GM11168 (cell line): ENCODE measurements at regions not wholly inside any gene's neighbourhood (a gene's known extent, or its start where the extent isn't known, plus 50 kb on each side); places are given as distances from the start of the nearest gene placed in this dataset.
"Not testable (repeated sequence)": the region's sequence is repeated elsewhere in the genome, so short reads cannot be mapped to it uniquely, and the experiment has no call there.

ENCODE experiments used
- in situ Hi-C: fragments of 300-500 bp; cut with MboI; formaldehyde crosslinking; loops from one replicate; pipeline ENCODE4 v1.12.0; 2022; ENCODE audit warnings: low sequenced_read_pairs; ENCODE audit not compliant: unreplicated experiment

DNA sequence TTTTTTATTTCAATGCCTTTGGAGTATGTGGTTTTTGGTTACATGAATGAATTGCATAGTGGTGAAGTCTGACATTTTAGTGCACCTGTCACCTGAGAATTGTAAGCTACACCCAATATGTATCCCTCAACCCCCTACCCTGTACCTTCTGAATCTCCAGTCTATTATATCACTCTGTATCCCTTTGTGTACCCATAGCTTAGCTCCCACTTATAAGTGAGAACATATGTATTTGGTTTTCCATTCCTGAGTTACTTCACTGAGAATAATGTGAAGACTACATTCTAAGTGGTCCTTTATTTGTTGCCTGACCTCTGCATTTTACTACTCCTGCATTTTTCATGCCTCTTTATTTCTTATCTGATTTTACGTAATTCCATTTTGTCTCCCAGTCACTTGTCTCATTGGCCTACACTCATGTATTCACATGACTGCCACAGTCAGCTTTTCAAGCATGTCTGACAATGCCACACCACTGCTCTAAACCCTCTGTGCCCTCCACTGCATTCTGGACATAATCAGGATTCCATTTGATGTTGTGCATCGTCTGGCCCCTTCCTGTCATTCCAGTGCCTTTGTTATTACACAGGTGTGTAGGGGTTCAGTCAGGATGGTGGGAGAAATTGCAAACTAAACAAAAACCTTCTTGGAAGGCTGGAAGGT lies 1325.5 kb downstream of the XPNPEP1 start:
- in situ Hi-C loops: no loop called here

DNA sequence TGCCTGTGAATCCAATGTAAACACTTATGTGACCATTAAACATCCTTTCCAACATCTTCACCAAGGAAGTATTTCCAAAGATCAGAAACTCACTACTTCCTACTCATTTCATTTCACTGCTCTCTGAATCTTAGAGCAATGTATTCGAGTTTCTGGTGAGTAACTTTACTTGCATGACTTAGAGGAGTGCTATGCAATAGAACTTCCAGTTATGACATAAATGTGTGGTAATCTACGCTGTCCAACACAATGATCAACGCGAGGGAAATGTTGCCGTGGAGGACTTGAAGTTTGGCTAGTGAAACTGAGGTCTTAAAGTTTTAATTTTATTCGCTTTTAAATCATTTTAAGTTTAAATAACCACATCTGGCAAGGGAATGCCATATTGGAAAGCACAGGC lies 1326.3 kb downstream of the XPNPEP1 start:
- in situ Hi-C loops: no loop called here

- in situ Hi-C loops: no loop called here
Observed at GRCh38 chr10:108592956-108593355, 1330.4 kb downstream of the XPNPEP1 start.

DNA sequence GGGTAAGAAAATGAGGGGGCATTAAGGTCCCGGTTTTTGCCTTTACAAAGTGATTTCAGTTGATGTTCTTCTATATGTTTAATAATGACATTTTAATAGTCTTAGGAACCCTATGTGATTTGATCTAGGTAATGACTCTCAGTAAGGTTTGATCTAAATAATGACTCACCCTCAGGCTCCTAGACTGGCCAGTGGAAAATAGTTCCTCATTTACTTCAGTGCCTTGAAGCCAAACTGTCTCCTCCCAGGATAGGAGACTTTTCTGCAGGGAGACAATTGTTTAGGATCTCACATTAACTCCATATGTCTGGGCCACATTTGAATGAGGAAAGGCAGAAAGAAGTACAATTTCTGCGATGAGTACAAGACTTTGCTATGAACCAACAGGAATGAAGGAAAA lies 1331.9 kb downstream of the XPNPEP1 start:
- in situ Hi-C loops: no loop called here

DNA sequence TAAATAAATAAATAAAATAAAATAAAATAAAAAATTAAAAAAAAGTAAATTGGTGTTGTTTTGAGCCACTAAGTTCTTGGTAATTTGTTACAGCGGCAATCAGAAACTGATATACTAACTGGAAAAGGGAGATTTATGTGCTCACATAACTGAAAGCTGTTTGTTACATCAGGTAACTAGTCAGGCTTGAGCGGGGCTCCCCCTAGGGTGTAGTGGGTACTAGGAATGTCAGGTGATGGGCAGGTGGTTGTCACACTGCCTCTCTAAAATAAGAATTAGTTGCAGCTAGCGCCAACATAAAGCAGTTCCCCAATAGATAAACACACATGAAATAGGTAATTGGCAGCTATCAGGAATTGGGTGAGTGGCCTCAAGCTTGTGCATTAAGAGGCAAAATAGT lies 1336.9 kb downstream of the XPNPEP1 start:
- in situ Hi-C loops: no loop called here

GRCh38 chr10:108583877-108584276 lies 1339.4 kb downstream of the XPNPEP1 start:
- in situ Hi-C loops: no loop called here

- in situ Hi-C loops: no loop called here
Observed at GRCh38 chr10:108582888-108583287, 1340.4 kb downstream of the XPNPEP1 start.

- in situ Hi-C loops: no loop called here
Observed at GRCh38 chr10:108582387-108582786, 1340.9 kb downstream of the XPNPEP1 start.

- in situ Hi-C loops: no loop called here
Observed at GRCh38 chr10:108578258-108578657, 1345.1 kb downstream of the XPNPEP1 start.

- in situ Hi-C loops: no loop called here
Observed at GRCh38 chr10:108574233-108574632, 1349.1 kb downstream of the XPNPEP1 start.

GRCh38 chr10:108568824-108569223 lies 1354.5 kb downstream of the XPNPEP1 start:
- in situ Hi-C loops: no loop called here

DNA sequence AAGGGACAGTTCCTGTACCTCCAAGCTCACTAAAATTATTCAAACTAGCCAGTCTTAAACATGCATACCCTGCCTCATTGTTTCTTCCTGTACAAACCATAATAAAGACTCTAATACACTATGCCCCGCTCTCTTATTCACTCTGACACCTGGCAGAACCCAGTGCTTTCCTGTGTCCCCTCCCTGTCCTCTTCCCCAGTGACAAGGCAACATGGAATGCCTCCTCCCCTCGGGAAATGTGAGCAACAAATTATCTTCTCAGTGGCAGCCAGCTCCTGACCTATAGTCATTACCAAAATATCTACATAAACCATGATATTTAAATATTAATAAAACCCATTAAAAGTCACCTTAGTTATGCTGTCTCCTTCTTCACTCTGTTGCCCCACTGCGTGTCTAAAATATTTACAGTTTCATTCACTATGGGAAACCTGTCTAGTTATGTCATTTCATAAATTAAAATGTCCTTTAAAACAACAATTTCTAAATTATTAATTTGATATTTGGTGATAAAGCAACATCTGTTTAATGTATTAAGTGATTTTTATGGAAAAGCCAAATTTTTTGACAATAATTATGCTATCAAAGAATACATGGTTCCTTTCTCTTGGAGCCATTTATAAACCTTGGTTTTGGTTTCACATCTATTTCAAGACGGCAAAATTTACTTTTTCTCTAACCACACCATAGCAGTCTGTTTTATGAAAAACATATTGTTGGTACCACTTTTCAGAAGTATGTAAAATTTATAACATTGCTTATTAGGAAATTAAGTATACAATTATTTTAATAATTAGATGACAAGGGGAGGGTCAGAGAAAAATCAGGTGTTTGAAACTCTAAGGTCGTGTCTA lies 1355.2 kb downstream of the XPNPEP1 start:
- in situ Hi-C loops: no loop called here

DNA sequence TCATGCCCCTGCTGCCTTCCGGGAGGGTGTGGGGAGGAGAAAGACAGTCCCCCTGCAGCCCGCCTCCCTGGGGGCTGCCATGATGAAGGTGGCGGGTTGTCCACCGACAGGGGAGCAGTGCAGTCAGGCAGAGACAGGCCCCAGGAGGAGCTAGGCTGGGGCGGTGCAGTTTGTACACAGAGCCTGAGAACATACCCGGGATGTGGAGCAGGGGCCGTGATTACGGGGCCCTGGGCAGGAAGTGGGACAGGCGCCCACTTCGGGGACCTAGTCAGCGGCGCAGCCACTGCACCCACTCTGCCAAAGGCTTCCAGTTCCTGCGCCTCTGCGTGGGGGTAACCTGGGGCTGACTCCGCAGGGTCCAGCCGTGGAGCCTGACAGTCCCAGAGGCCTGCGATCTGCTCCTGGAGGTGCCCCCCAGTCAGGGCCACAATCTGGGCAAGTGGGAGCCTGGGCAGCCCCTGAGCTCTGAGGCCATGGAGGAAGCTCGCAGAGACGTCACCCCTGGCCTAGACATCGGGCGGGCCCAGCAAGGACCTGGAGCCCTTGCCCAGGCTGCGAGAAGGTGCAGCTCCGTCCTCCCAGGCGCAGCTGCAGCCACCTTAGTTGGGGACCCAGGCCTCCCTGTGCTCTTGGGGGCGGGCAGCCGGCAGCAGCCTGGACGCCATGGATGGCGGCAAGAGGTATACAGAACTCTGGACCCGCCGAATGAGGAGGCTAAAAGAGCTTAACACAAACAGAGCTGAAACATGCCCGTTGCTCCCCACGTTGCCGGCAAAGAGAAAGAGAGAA lies 1356.8 kb downstream of the XPNPEP1 start:
- in situ Hi-C loops: no loop called here

GRCh38 chr10:108562105-108562504 lies 1361.2 kb downstream of the XPNPEP1 start:
- in situ Hi-C loops: no loop called here

- in situ Hi-C loops: no loop called here
Observed at GRCh38 chr10:108561649-108562048, 1361.7 kb downstream of the XPNPEP1 start.

- in situ Hi-C loops: no loop called here
Observed at GRCh38 chr10:108560488-108560887, 1362.8 kb downstream of the XPNPEP1 start.

DNA sequence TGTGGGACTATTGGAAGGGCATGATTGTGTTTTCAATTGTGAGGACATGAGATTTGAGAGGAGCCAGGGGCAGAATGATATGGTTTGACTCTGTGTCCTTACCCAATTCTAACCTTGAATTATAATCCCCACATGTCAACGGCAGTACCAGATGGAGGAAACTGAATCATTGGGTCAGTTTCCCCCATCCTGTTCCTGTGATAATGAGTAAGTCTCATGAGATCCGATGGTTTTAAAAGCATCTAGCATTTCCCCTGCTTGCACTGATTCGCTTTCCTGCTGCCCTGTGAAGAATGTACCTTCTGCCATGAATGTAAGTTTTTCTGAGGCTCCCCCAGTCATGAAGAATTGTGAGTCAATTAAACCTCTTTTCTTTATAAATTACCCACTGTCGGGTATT lies 1367.1 kb downstream of the XPNPEP1 start:
- in situ Hi-C loops: no loop called here

DNA sequence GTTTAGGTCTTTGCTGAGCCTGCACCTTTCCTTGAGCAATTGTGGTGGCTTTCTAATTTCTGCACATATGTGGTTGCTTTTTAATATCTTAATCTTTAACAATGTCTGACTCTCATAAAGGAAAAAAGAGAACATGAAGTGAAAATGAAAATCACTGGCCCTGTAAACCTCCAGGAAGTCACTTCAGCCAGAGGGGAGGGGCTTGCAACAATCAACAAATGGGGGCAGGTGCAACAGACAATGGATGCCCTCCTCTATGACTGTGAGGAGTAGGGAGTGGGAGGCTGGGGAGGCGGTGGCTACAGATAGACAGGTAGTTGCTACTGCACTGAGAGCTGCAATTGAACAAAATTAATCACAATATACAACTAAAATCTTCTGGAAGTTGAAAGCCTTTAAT lies 1377.4 kb downstream of the XPNPEP1 start:
- in situ Hi-C loops: no loop called here

DNA sequence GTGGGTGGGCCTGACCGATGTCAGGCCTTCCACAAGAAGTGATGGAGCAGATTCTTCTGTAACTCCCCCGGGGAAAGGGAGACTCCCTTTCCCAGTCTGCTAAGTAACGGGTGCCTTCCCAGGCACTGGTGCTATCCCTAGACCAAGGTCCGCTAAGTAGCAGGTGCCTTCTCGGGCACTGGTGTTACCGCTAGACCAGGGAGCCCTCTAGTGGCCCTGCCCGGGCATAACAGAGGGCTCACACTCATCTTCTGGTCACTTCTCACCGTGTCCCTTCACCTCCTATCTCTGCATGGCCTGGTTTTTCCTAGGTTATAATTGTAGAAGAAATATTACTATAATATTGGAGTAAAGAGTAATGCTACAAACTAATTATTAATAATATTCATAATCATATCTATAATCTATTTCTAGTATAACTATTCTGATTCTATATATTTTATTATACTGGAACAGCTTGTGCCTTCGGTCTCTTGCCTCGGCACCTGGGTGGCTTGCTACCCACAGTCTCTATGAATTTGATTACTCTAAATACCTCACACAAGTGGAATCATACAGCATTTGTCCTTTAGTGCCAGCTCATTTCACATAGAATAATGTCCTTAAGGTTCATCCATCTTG lies 1378.7 kb downstream of the XPNPEP1 start:
- in situ Hi-C loops: no loop called here

DNA sequence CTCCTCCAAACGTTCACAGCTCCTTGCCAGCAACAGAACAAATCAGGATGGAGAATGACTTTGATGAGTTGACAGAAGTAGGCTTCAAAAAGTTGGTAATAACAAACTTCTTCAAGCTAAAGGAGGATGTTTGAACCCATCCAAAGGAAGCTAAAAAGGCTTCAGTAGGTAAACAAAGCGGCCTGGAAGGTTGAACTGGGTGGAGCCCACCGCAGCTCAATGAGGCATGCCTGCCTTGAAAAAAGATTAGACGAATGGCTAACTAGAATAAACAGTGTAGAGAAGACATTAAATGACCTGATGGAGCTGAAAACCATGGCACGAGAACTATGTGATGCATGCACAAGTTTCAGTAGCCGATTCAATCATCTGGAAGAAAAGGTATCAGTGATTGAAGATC lies 1369.0 kb upstream of the SORCS1 start:
- in situ Hi-C loops: not testable (repeated sequence)
